Lower lobe of right lung (tissue), 2 donors: ENCODE measurements at regions not wholly inside any gene's neighbourhood (a gene's known extent, or its start where the extent isn't known, plus 50 kb on each side); places are given as distances from the start of the nearest gene placed in this dataset.
"Not testable (repeated sequence)": the region's sequence is repeated elsewhere in the genome, so short reads cannot be mapped to it uniquely, and the experiment has no call there.

Experiments
- ATAC-seq, 2 donors: fragments of 200-7000 bp; cut with Tn5 transposase; one replicate each; pipeline ENCODE4 v1.9.1; 2020 to 2022; ENCODE audit warnings: mild to moderate bottlenecking in 2 of 2, moderate library complexity in 2 of 2
- DNase-seq: peaks from one replicate; pipeline ENCODE4 v3.0.0-alpha.2; 2020
- H3K27ac ChIP-seq: fragments of 200-600 bp; one replicate; pipeline ENCODE4 v1.8.0; 2022
- H3K27me3 ChIP-seq: fragments of 200-600 bp; one replicate; pipeline ENCODE4 v1.8.0; 2022; ENCODE audit warnings: low read depth
- H3K36me3 ChIP-seq: fragments of 200-600 bp; one replicate; pipeline ENCODE4 v1.8.0; 2022; ENCODE audit warnings: mild to moderate bottlenecking
- H3K4me1 ChIP-seq: fragments of 200-600 bp; one replicate; pipeline ENCODE4 v1.8.0; 2022
- H3K4me3 ChIP-seq: fragments of 200-600 bp; one replicate; pipeline ENCODE4 v1.8.0; 2022; ENCODE audit warnings: mild to moderate bottlenecking
- H3K9me3 ChIP-seq: fragments of 200-600 bp; one replicate; pipeline ENCODE4 v1.8.0; 2022
- intact Hi-C: fragments of 100-400 bp; cut with DNase I; formaldehyde crosslinking; loops from one replicate; pipeline ENCODE4 v1.11.0; 2022
- TF ChIP-seq, protein P1 (sequence below): fragments of 200-600 bp; IDR thresholded peaks from one replicate; pipeline ENCODE4 v1.8.0; 2022; ENCODE audit warnings: antibody characterized with exemption, mild to moderate bottlenecking
- donor health status: DM: no; HTN: yes; CAD: no; lungs with severe emphysema.

- H3K27ac ChIP-seq, ATAC-seq, H3K4me3 ChIP-seq, H3K36me3 ChIP-seq, H3K4me1 ChIP-seq, H3K27me3 ChIP-seq, H3K9me3 ChIP-seq, DNase-seq, intact Hi-C loops: not testable (repeated sequence)
Measured at GRCh38 chr5:42979242-42979641, 60.9 kb downstream of the ANXA2R start.

DNA sequence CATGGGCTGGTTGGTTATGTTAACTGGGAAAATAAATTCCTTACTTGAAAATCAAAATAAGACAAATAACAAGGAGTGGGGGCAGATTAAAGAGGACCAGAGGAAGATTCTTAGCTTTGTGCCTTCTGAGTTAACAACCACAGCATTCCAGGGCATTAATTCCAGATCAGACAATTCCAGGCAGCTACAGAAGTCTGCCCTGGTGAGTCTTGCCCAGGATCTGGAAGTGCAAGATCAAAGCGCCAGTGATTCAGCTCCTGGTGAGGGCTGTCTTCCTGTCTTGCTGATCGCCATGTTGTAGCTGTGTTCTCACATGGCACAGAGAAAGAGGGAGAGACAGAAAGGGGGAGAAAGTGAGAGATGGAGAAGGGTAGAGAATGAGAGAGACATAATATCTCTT, 65.6 kb downstream of the ANXA2R start:
- intact Hi-C loops: no loop called here
- Histone ChIP-seq H3K27ac (no peak overlapping the region), H3K27me3 (no peaks in the 10 kb centered on the region), H3K9me3 (no peaks in the 10 kb centered on the region), H3K4me1 (no peaks in the 10 kb centered on the region), H3K36me3 (no peaks in the 10 kb centered on the region), H3K4me3 (no peak overlapping the region)
- TF ChIP-seq, protein P1, sequence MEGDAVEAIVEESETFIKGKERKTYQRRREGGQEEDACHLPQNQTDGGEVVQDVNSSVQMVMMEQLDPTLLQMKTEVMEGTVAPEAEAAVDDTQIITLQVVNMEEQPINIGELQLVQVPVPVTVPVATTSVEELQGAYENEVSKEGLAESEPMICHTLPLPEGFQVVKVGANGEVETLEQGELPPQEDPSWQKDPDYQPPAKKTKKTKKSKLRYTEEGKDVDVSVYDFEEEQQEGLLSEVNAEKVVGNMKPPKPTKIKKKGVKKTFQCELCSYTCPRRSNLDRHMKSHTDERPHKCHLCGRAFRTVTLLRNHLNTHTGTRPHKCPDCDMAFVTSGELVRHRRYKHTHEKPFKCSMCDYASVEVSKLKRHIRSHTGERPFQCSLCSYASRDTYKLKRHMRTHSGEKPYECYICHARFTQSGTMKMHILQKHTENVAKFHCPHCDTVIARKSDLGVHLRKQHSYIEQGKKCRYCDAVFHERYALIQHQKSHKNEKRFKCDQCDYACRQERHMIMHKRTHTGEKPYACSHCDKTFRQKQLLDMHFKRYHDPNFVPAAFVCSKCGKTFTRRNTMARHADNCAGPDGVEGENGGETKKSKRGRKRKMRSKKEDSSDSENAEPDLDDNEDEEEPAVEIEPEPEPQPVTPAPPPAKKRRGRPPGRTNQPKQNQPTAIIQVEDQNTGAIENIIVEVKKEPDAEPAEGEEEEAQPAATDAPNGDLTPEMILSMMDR: no peak
- no peak for ATAC-seq
- no peak for DNase-seq

DNA sequence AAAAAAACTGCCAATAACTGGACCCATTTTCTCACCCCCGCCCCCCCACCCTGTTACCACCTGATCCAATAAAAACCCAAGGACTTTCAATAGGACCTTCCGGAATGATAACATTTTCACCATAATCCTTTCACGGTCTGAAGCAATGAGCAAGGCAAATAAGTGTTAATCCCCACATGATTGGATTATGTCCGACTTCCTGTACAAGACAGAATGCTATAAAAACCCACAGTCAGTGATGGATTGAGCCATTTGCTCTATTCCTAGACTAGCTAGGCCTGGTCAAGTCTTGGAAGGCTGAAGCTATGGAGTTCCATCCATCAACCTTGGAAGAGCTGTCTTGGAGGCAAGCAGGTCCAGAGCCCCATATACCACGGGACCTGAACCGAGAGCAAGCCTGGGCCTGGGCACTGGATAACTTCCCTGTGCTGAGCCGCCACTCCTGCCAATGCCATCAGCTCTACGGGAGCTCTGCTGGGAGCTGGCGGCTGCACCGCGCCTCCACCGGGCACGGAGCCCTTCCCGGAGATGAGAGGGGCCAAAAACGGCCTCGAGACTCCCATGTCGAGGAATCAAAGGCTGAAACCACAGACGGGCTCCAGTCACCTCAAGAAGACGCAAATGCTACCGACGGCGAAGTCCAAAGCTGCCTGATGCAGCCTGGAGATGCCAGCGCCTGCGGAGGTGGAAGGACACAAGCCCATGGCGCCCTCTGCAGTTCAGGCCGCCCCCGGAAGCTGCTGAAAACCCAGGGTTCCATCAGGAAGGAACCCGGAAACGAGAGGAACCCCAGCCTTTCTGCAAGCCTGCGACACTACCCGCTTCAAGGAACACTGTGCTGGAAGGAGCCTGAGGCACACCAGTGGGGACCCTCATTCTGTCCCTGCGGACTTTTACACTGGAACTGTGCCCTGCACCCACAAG, 69.2 kb downstream of the ANXA2R start:
- H3K4me3 ChIP-seq: no peak overlapping the region
- no peaks in the 10 kb centered on the region for H3K27me3 ChIP-seq
- no peak overlapping the region for H3K27ac ChIP-seq
- H3K4me1 ChIP-seq: no peaks in the 10 kb centered on the region
- TF ChIP-seq, protein P1: peak; percentile 15
- intact Hi-C loops: no loop called here
- no peak for ATAC-seq
- H3K9me3 ChIP-seq: no peaks in the 10 kb centered on the region
- H3K36me3 ChIP-seq: no peaks in the 10 kb centered on the region
- no peak for DNase-seq

DNA sequence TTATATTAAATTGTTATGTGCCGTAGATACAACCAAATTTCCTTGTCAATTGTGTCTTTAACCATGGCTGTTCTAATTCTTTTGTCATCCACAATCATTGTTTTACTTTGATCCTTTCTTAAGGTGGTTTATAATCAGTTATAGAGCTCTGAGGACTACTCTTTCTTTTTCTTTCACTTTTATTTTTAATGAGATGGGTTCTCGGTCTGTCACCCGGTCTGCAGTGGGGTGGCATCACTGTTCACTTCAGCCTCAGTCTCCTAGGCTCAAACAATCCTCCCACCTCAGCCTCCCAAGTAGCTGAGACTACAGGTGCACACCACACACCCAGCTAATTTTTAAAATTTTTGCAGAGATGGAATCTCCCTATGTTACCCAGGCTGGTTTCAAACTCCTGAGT, 74.2 kb downstream of the ANXA2R start:
- H3K4me1 ChIP-seq: no peaks in the 10 kb centered on the region

GRCh38 chr5:42963412-42963811, 76.7 kb downstream of the ANXA2R start:
- no peak overlapping the region for H3K4me3 ChIP-seq
- H3K27ac ChIP-seq: no peak overlapping the region
- no peak for ATAC-seq
- H3K9me3 ChIP-seq: no peaks in the 10 kb centered on the region
- no peaks in the 10 kb centered on the region for H3K27me3 ChIP-seq
- no peaks in the 10 kb centered on the region for H3K4me1 ChIP-seq
- H3K36me3 ChIP-seq: no peaks in the 10 kb centered on the region
- intact Hi-C loops: no loop called here
- DNase-seq: no peak
- TF ChIP-seq, protein P1: no peak

More for the DNA sequence above, 74.2 kb downstream of the ANXA2R start:
- no peak overlapping the region for H3K4me3 ChIP-seq
- H3K27ac ChIP-seq: no peak overlapping the region
- TF ChIP-seq, protein P1: no peak
- no peaks in the 10 kb centered on the region for H3K9me3 ChIP-seq
- DNase-seq: no peak
- ATAC-seq: no peak
- no peaks in the 10 kb centered on the region for H3K36me3 ChIP-seq
- intact Hi-C loops: no loop called here
- no peaks in the 10 kb centered on the region for H3K27me3 ChIP-seq

- H3K36me3 ChIP-seq: no peaks in the 10 kb centered on the region
- TF ChIP-seq, protein P1: no peak
- no peaks in the 10 kb centered on the region for H3K9me3 ChIP-seq
- H3K27ac ChIP-seq: no peak overlapping the region
- H3K4me1 ChIP-seq: no peaks in the 10 kb centered on the region
- intact Hi-C loops: no loop called here
- peaks cover under 1% of the 10 kb centered on the region for H3K27me3 ChIP-seq
- no peak for DNase-seq
- no peak for ATAC-seq
- no peak overlapping the region for H3K4me3 ChIP-seq
Measured at GRCh38 chr5:42962124-42962523, 78.0 kb downstream of the ANXA2R start.
